ENCODE measurements at regions not wholly inside any gene's neighbourhood (a gene's known extent, or its start where the extent isn't known, plus 50 kb on each side); places are given as distances from the start of the nearest gene placed in this dataset.
"Not testable (repeated sequence)": the region's sequence is repeated elsewhere in the genome, so short reads cannot be mapped to it uniquely, and the experiment has no call there.

DNA sequence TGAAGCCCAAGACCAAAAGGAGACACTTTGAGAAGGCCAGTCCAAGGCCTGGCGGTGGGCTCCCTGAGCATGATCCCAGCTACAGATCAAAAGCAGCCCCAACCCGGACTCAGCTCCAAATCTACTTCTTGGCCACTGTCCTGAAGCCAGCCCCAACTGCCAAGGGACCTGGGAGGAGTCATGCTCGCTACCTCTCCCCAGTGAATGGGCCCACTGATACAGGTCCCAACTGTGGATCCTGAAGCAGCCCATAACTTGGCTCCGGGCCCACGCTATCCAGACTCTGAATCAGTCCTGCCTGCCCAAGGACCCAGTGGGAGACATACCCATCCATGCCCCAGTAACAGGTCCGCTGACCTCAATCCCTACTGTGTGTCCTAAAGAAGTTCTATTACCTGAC lies 1545.3 kb upstream of the C9orf72 start:
- no peak for DNase-seq (ENCODE audit: low read depth in 2 of 2)

DNA sequence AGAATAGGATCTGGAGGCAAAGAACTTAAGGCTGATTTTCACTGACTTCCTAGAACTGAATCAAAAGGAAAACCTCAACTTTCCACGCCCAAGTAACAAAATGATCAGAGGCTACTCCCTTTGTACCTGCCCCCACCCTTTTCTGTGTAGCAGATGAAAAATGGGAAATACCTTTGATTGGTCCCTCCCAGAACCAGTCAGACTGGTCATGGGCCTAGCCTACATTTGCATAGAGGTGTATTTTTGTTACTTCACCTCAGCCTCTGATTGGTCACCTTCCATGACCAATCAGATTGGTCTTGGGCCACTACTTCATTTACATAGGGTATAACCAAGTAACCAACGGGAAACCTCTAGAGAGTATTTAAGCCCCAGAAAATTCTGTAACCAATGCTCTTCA lies 1553.5 kb upstream of the C9orf72 start:
- no peak for DNase-seq (ENCODE audit: low read depth in 2 of 2)

DNA sequence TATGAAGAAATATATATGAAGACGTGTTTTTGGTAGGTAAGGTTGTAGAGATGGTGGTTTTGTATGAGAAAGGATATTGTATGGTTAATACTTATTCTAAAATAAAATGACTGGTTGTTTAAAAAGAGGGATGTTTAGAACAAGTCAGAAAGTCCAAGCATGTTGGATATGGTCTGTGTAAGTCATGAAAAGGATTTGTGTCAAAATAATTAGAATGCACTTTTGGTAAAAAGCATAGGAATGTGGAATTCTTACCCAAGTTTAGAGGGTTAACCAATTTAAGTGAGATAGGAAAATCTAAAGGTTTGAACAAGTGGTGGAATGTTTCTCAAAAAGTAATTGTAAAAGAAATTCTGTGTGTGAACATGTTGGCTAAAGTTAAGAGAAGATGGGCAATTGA lies 1556.5 kb upstream of the C9orf72 start:
- DNase-seq (ENCODE audit: low read depth in 2 of 2), result no peak

DNA sequence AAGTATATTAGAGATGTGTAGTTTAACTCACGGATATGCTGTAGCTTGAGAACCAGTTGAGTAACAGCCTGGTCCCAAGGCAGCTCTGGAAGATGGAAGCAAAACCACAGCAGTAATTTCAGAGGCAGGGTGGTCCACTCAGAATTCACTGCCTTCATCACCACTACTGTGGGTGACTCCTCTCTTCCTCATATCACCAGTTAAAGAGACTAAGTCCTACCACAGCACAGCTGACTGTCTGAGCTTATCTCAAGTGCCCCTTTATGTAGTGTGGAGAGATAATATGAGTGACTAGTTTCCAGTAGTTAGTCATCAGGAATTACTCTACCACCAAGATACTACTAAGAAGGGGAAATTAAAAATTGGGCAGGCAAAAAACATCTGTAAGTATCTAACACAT lies 1571.2 kb upstream of the C9orf72 start:
- DNase-seq (ENCODE audit: low read depth in 2 of 2), result no peak

DNA sequence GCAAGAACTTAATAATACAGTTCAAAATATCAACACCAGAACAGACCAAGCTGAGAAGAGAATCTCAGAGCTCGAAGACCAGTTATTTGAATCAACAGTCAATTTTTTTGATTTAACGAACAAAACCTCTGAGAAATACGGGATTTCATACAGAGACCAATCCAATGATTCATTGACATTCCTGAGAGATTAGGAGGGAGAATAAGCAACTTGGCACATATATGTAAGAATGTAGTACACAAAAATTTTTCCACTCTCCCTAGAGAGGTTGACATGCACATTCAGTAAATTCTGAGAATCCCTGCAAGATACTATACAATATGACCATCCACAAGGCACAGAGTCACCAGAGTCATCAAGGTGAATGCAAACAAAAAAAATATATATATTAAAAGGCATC lies 1577.3 kb upstream of the C9orf72 start:
- no peak for DNase-seq (ENCODE audit: low read depth in 2 of 2)

DNA sequence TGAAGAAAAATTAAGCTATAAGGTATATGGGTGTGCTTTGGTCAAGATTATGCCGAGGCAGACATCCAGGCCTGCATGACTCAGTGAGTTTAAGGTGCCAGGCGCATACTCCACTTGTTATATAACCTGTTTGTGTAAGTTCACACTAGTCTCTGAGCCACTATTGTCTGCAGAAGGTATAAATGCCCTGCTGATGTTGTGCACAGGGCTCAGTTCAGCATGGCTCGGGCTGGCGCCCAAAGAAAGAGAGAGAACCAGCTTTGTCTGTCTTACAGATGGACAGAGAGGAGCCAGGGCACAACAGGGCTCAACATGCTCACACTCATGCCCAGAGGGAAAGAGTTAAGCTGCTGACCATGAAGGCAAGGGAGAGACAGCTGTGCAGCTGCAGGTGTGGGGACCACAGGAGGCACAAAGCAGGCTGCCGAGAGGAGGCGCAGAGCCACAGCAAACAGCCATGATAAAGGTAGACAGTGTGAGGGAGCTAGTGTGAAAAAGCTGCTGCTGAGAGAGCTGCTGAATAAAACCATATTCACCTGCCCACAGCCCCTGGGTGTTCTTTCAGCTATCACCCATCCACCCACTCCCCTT lies 1587.6 kb upstream of the C9orf72 start:
- DNase-seq (ENCODE audit: low read depth in 2 of 2), result no peak

DNA sequence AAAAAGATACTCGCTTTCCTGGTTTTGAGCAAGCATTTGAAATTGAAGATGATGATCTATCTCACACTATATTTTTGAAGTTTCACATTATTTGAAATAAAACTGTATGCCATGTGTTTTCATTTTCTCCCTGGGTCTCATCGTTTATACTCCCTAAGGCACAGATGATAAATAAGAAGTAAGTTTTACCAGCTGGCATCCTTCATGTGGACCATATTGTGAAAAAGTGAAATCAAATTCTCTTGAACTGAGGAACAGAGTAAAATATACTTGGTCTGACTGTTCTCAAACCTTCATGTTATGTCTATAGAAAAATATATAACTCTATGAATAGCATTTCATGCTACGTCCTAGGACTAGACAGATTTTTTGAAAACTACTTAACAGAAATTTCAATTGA lies 1600.9 kb upstream of the C9orf72 start:
- no peak for DNase-seq (ENCODE audit: low read depth in 2 of 2)

DNA sequence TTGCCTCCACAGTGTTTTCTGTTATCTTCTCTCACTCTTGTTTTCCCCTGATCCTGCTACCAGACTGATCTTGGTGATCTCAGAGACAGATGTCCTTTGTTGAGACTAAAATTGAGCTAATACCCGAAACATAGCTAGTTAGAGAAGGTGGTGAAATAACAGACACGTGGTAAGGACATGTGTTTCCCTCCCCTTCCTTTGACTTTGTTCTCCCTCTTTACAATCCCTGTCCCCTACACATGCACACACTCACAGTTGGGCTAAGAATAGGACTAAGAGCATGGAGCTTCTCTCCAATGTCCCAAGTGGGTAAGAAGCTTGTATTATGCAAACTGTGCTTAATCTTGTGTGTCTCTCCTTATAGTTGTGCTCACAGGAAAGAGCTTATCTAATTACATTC lies 1603.0 kb upstream of the C9orf72 start:
- DNase-seq (ENCODE audit: low read depth in 2 of 2), result no peak

DNA sequence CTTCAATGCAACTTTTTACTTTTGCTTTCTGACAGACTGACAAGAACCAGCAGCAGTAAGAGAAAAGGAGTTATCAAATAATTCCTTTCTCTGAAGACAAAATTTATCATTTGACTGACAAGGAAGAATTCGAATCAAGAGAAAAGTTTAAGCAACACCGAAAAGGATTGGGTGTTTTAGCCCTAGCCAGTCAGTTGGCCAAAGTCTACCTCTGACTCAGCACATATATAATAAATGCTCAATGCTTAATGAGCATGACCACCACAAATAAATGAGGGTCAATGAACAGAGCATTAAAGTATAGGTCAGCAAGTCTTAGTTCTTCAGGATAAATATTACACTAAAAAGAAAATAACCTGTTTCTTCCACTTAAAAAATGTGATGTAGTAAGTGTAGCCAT lies 1603.5 kb upstream of the C9orf72 start:
- no peak for DNase-seq (ENCODE audit: low read depth in 2 of 2)

DNA sequence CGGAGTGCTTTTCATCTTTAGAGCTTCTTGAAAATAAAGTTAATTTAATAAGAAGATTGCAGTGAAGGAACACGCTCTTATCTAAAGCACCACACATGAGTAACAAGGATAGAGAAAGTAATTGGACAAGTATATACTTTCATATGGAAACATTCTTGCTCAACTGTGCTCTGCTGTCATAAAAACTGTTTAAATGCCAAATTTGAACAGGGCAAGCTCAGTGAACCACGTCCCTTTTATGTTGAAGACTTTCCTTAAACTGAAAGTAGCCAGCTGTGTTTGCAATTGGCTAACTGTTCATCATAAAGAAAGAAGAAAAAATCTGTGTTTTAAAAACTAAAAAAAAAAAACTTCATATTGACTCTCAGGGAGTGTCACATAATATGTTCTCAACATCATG lies 1610.7 kb upstream of the C9orf72 start:
- DNase-seq (ENCODE audit: low read depth in 2 of 2), result no peak

DNA sequence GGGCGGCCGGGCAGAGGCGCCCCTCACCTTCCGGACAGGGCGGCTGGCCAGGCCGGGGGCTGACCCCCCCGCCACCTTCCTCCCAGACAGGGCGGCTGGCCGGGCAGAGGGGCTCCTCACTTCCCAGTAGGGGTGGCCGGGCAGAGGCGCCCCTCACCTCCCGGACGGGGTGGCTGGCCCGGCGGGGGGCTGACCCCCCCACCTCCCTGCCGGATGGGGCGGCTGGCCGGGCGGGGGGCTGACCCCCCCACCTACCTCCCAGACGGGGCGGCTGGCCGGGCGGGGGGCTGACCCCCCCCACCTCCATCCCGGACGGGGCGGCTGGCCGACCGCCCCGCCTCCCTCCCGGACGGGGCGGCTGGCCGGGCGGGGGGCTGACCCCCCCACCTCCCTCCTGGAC lies 1615.5 kb upstream of the C9orf72 start:
- not testable (repeated sequence) for DNase-seq (ENCODE audit: low read depth in 2 of 2)

DNA sequence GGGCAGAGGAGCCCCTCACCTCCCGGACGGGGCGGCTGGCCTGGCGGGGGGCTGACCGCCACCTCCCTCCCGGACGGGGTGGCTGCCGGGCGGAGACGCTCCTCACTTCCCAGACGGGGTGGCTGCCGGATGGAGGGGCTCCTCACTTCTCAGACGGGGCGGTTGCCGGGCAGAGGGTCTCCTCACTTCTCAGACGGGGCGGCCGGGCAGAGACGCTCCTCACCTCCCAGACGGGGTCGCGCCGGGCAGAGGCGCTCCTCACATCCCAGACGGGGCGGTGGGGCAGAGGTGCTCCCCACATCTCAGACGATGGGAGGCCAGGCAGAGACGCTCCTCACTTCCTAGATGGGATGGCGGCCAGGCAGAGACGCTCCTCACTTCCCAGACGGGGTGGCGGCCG lies 1615.9 kb upstream of the C9orf72 start:
- not testable (repeated sequence) for DNase-seq (ENCODE audit: low read depth in 2 of 2)

DNA sequence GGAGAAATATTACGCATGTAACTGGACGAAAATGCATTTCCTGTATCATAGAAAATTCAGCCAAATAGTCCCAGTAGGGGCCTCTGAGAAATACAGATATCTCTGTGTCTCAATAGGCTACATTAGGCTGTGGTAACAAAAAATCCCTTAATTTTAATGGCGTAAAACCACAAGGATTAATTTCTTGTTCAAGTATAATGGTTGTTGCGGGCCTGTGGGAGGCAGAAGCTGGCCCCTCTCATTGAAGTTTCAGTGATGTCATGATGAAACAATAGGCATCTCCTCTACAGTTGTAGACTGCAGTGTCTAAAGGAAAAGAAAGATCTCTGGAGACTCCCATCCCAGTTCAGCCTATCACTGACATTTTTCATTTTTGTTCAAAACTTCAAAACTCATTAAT lies 1625.6 kb upstream of the C9orf72 start:
- no peak for DNase-seq (ENCODE audit: low read depth in 2 of 2)

DNA sequence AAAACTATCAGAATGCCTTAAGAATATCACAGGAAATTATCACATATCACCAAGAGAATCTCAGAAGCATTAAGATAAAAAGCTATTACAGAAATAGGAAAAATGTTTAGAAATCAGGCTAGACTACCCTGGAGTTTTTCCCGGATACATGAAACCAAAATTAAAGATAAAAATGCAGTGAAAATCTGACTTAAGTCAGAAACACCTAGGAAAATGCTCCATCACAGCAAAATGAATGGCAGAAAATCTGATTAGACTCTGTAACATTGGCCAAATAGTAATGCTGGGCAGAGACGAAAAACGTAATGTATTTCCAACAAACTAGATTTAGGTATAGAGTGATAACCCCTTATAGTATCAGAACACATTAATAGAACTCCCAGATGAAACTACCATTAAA lies 1626.7 kb upstream of the C9orf72 start:
- DNase-seq (ENCODE audit: low read depth in 2 of 2), result no peak

DNA sequence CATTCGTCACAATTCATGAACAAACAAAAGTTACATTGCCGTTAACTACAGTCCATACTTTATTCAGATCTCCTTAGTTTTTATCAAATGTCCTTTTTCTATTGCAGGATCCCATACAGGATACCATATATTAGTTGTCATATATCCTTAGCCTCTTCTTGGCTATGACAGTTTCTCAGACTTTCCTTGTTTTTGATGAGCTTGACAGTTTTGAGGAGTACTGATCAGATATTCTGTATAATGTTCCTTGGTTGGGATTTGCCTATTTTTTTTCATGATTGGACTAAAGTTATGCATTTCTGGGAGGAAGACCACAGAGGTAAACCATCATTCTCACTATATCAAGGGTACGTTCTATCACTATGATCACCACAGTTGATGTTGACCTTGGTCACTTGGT lies 1627.4 kb upstream of the C9orf72 start:
- DNase-seq (ENCODE audit: low read depth in 2 of 2), result no peak

DNA sequence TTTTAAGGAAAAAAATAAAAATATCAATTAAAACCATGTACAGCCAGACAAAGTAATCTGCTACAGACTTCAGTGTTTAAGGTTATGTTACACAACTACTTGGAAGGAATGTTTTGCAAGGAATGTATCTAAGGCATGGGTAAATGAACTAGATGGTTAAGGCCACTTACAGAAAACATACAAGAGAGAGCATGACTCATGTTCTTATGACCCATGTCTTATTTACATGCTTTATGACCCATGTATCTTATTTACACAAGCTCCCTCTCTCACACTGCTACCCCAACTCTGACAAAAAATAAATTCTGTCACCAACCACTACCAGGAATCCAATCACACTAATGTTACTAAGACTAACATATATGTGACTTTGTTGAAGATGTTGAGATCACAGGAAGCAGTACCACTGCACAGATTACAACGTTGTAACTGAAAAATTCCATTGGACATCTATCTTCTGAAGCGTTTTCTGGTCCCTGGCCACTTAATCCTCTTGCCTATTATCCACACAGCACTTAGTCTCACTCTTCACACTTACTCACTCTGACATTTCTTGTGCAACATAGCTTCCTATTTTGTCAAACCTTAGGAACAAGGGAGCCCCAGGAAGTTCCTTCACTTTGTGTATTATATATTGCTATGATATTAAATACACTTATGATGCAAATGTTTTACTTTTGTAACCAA lies 1630.1 kb upstream of the C9orf72 start:
- no peak for DNase-seq (ENCODE audit: low read depth in 2 of 2)

DNA sequence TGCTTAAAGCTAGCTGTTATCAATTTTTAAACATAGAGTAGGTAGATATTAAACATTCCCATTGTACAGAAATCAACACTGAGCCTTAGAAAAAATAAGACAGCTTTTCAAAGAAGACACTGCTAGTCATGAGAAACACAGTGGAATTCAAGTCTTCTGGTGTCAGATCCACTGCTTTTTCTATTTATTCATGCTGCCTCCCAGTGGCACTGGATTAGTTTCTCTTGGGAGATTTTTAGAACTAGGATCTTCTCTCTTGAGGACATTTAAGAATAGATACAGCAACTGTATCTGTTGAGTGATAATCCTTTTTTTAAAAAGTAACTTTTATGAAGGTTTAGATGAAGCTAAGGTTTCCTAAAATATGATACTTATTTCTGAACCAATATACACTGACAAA lies 1635.4 kb upstream of the C9orf72 start:
- DNase-seq (ENCODE audit: low read depth in 2 of 2), result no peak

DNA sequence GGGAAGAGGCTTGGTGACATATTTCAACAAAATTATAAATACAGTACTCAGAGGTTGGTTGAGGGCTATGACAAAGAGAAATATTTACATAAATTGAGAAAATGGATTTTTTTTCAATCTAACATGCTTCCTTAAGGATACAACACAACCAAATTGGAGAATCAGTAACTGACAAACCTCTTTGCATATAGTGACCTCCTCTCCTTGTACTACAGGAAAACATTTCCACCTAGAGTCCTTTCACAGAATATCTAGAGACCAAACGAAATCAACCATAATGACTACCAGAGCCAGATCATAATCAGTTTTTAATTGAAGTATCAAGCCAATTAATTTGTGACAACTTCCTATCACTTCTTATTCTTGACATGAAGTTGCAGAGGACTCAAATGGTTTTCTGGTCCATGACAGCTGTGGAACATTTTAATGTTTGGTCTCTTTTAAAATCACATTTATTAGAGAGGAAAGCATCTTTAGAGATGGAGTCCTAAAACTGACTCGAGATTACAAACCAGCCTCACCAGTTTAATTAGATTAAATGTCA lies 1636.5 kb upstream of the C9orf72 start:
- DNase-seq (ENCODE audit: low read depth in 2 of 2), result no peak

DNA sequence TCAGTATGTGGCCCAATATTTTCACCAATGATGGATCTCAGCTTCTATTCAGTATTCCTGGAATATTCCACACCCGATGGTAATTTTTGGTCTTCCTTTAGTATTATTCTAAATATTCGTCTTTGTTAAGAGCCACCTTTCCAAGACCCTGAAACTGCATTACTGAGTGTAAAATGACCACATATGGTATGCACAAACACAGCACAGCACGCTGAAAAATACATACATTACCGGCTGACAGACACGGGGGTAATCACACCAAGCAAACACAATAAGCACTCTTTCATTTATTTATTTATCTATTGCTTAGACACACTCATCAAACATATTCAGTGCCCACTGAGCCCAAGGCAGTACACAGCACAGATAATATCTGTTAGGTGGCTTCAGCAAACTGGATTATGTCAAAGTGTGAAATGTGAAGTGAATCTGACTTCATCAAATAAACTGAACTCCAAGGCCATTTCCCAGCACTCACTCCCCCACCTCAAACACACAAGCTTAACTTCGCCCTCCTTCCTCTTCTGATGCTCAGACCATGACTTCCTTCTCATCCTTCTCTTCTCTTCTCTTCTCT lies 1637.8 kb upstream of the C9orf72 start:
- DNase-seq (ENCODE audit: low read depth in 2 of 2), result no peak

DNA sequence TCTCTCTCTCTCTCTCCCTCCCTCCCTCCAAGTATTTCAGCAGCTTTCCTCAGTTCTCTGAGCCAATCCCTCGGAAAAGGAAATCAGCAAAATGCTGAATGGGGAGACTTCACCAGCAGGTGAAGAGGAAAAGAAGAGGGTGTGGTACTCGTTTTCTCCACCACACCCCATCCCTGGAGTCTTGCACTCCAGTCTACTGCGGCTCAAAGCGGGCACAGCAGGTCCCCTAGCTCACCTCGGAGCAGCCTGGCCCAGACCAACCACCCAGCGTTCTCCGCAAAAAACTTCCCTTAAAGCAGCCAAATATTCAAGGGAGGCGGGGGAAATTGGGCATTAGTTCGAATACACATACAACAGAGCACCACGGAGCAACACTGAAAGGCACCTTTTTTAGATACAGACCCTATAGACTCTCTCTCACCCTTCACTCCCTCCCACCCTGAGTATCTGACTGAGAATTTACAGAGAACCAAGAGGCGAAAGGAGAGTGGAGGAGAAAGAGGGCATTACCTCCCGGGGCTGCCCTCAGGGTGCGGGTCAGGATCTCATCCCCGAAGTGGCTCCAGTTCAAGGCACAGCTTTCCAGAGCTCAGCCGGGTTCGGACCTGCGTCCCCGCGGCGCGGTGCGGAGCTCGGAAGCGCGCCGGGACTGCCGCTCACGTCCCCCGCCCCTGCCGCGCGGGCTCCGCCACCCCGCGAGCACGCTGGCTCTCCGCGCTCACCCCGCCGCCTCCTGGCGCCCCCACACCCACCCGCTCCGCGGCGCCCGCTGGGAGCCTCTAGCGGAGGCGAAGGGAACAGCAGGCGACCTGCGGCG lies 1638.5 kb upstream of the C9orf72 start:
- DNase-seq (ENCODE audit: low read depth in 2 of 2), result no peak

DNA sequence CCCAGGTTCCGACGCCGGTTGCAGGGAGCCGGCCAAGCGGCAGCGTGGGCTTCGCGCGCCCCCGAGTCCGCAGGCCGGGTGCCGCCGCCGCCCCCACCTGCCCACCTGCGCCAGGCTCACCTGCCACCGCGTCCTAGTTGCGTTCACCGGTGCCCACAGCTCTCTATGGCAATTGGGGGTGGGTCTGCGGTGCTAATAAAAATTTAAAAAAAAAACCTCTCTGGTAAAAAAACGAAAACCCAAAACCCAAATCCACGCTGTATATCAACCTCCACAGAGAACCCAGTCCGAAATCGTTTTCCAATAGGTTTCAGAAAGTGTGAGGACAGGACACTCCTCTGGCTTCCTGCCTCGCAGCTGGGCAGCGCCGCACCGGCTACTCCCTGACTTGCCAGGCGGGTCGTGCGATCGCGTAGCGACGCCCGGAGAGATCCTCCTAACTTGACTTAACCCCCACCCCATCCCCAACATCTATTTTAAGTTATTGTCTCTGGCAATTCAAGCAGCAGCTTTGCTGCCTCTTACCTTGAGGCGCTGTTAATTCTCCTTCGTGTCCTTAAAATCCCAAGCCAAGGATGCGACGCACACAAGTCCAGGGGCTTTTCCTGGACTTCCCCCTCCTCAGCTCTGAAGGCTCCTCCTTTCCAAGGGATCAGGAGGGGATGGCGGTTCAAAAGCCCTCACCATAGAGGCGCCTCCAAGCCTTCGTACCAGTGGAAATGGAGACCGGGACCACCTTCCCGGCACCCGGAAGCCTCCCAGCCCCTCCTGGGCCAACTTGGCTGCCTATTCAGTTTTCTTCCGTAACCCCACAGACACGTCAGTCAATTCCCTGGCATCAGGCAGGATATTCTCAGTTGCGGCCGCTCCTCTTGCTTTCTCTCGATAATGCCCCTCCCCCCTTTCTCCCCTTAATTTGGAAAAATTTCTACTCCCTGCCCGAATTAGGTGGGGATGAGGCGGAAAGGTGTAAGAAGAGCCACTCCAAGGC lies 1639.4 kb upstream of the C9orf72 start:
- DNase-seq (ENCODE audit: low read depth in 2 of 2), result no peak

Measured in stimulated activated CD4-positive, alpha-beta T cell treated with anti-CD3 and anti-CD28 coated beads, Interleukin-12 subunit alpha, Interleukin-12 subunit beta, amount 100 ng/mL, for 24 hours (primary cell).